ENCODE measurements at regions not wholly inside any gene's neighbourhood (a gene's known extent, or its start where the extent isn't known, plus 50 kb on each side); places are given as distances from the start of the nearest gene placed in this dataset.

DNA sequence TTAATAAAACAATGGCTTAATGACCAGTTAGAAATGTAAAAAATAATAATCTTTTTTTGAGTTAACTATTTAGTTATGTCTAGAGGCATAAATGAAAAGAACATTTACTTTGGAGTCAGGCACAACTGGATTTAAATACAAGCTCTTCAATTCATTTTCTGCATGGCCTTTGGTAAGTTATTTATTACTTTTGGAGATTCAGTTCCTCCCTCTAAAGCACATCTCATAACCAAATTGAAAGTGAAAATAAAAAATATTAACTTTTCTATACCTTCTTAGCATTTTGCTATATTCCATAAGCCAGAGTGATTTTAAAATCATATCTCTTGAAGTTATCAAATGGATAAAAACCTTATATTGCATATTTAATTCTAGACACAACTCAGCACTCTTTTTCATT, 434.9 kb upstream of the SMARCA2 start:
- DNase-seq (ENCODE audit: low read depth) = no peak
- H3K4me3 ChIP-seq (ENCODE audit: low read length) = no peak overlapping the region
- TF ChIP-seq, protein P1, sequence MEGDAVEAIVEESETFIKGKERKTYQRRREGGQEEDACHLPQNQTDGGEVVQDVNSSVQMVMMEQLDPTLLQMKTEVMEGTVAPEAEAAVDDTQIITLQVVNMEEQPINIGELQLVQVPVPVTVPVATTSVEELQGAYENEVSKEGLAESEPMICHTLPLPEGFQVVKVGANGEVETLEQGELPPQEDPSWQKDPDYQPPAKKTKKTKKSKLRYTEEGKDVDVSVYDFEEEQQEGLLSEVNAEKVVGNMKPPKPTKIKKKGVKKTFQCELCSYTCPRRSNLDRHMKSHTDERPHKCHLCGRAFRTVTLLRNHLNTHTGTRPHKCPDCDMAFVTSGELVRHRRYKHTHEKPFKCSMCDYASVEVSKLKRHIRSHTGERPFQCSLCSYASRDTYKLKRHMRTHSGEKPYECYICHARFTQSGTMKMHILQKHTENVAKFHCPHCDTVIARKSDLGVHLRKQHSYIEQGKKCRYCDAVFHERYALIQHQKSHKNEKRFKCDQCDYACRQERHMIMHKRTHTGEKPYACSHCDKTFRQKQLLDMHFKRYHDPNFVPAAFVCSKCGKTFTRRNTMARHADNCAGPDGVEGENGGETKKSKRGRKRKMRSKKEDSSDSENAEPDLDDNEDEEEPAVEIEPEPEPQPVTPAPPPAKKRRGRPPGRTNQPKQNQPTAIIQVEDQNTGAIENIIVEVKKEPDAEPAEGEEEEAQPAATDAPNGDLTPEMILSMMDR (IDR thresholded peaks at IDR 0.05; ENCODE audit: insufficient read depth, low read depth, low read length, missing control alignments) = no peak

DNA sequence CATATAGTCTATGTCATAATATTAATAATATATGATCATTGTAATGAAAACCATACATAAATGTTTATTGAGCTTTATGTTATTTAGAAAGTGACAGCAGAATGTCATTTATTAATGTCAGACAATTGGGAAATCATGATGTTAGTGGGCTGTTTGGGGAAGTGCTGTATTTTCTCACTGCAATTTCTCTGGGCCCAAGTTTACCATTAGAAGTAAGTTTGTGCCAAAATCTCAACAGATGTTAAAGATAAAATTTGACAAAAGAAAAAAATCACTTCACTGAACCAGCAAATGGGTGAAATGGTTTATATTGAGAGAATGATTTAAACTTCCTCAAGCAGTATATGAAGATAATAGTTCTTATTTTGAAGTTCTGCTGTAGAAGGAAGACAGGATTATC, 433.2 kb upstream of the SMARCA2 start:
- no peak for DNase-seq (ENCODE audit: low read depth)
- TF ChIP-seq, protein P1 (IDR thresholded peaks at IDR 0.05; ENCODE audit: insufficient read depth, low read depth, low read length, missing control alignments) = no peak
- no peak overlapping the region for H3K4me3 ChIP-seq (ENCODE audit: low read length)

DNA sequence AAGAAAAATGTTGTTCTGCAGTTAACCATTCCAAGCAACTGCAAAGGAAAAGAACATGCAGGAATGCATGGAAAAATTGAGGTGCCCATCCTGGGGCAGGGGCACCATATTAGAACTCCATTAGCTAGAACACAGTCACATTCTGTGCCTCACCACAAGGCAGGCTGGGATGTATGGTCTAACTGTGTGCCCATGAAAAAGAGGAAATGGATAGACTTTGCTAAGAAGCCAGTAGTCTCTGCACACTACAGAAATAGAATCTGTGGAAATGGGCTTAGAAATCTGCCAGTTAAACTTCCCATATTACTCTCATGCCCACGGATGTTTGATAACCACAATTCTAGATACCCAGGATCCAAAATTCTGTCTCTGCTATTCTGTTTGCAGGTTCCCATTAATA, 423.8 kb upstream of the SMARCA2 start:
- no peak overlapping the region for H3K4me3 ChIP-seq (ENCODE audit: low read length)
- TF ChIP-seq, protein P1 (IDR thresholded peaks at IDR 0.05; ENCODE audit: insufficient read depth, low read depth, low read length, missing control alignments) = no peak
- no peak for DNase-seq (ENCODE audit: low read depth)

DNA sequence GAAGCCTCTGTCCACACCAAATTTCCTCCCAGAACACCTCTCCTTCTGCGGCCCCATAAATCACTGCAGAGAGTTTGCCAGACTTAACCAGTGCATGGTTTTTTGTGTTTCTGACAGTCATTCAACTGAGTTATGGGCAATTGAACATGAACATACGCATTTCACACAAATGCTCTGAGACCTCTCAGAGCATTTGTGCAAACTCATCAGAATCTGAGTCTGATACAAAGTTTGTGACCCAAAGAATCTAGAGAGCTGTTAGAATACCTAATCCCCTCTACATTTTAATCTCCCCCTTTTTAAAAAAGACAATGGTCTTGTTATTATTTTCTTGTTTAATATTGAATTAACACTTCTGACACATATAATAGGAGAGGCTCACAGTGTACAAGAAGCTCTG, 416.9 kb upstream of the SMARCA2 start:
- DNase-seq (ENCODE audit: low read depth) = no peak
- TF ChIP-seq, protein P1 (IDR thresholded peaks at IDR 0.05; ENCODE audit: insufficient read depth, low read depth, low read length, missing control alignments) = no peak

DNA sequence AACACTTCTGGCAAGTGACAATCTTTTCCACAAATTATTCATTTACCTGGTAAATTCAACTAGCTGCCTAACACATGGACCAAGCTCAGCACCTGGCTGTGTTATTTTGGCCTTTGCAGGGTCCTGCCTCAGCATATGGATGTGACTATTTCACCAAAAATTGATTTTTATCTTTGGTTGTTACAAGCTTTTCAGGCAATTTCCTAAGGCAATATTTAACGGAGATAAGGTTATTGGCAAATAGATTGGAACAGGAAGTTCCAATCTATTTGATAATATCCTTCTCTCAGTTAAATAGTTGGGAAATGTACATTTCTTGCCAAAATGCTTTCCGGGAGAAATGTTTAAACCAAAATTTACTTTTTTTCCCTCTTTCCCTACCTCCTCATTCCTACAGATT, 415.2 kb upstream of the SMARCA2 start:
- no peak for DNase-seq (ENCODE audit: low read depth)
- TF ChIP-seq, protein P1 (IDR thresholded peaks at IDR 0.05; ENCODE audit: insufficient read depth, low read depth, low read length, missing control alignments) = no peak

More for the DNA sequence above, 416.9 kb upstream of the SMARCA2 start:
- no peak overlapping the region for H3K4me3 ChIP-seq (ENCODE audit: low read length)

DNA sequence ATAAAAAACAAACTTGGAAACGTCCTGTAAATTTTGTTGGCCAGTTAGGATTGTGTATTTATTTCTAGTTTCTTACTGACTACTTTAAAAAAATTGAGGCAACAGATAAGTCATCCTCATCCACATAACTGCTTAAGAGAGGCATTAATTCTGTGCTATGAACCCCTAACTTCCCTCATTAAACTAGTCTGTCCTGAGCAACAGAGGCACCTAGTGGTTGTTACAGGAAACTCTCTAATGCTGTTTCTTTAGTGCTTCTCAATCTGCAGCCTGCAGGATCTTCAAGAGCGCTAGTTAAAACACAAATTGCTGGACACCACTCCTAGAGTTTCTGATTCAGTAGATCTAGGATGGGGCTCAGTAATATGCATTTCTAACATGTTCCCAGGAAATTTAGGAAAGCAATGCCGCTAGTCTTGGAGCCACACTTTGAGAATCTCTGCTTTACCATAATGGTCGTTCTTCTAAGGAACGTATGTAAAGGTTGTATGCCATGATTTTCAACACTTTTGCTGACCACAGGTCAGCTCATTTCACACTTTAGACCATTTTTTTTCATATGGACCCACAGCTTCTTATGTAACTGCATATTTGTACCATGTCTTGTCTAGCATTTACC, 410.1 kb upstream of the SMARCA2 start:
- H3K4me3 ChIP-seq (ENCODE audit: low read length) = no peak overlapping the region
- TF ChIP-seq, protein P1 (IDR thresholded peaks at IDR 0.05; ENCODE audit: insufficient read depth, low read depth, low read length, missing control alignments) = peak; percentile 79
- DNase-seq (ENCODE audit: low read depth) = peak; percentile 60

More for the DNA sequence above, 415.2 kb upstream of the SMARCA2 start:
- H3K4me3 ChIP-seq (ENCODE audit: low read length) = no peak overlapping the region

DNA sequence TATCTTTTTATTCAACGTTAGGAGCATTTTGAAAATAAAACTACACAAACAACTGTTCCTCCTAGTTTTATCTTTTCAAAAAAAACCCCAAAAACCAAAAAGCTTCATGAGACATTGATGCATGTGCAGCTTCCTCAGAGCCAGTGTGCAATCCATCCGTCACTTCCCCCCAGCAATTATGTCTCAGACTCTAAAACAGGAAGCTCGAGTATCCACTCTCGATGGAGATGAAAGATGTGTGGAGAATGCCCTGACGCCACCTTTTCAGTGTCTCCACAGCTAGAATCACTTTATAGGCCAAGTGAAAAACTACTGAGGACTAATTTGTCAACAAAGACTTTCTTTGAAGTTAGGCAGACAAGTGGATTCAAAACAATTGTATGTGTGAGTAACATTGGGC, 408.9 kb upstream of the SMARCA2 start:
- TF ChIP-seq, protein P1 (IDR thresholded peaks at IDR 0.05; ENCODE audit: insufficient read depth, low read depth, low read length, missing control alignments) = no peak
- peak; percentile 41 for DNase-seq (ENCODE audit: low read depth)
- no peak overlapping the region for H3K4me3 ChIP-seq (ENCODE audit: low read length)
